ENCODE measurements at regions not wholly inside any gene's neighbourhood (a gene's known extent, or its start where the extent isn't known, plus 50 kb on each side); places are given as distances from the start of the nearest gene placed in this dataset.

DNA sequence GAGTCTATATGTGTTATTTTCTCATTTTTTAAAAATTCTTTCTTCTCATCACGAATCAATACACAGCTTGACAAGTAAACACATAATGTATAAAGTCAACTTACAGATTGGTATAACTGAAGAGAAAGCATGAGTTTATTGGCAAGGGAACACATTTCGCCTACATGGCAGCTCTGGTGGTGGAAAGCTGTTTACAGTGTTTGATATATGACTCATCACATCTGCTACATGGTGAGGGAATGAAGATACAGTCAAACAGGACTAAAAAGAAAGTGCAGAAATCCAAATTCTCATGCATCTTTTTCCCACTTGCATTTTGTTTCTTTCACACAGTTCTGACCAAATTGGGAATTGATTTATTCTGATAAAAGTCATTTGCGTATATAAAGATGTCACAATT is 122.2 kb upstream of the ADGRL4 start:
- H3K27me3 Mint-ChIP-seq (ENCODE audit: insufficient read depth): no peaks in the 10 kb centered on the region
- Histone ChIP-seq H3K4me3 (ENCODE audit: low read length) (no peak overlapping the region), H3K27me3 (ENCODE audit: control insufficient read depth, insufficient read depth, low read length, poor library complexity, severe bottlenecking) (no peaks in the 10 kb centered on the region), H3K27ac (ENCODE audit: low read depth, low read length) (no peak overlapping the region), H3K9me3 (ENCODE audit: control insufficient read depth, low read length) (no peaks in the 10 kb centered on the region), H3K9ac (ENCODE audit: extremely low read depth, low read length, poor library complexity, severe bottlenecking) (no peak overlapping the region), H3K36me3 (ENCODE audit: control insufficient read depth, insufficient read depth, low read length) (no peaks in the 10 kb centered on the region), H3K4me1 (ENCODE audit: control insufficient read depth, insufficient read depth, low read length) (no peaks in the 10 kb centered on the region)
- TF ChIP-seq CTCF (conservative IDR thresholded peaks at IDR 0.05): no peak
- H3K36me3 Mint-ChIP-seq (ENCODE audit: low read depth): no peaks in the 10 kb centered on the region
- H3K4me3 Mint-ChIP-seq: no peak overlapping the region
- no peaks in the 10 kb centered on the region for H3K4me1 Mint-ChIP-seq
- 92 to 100% methylated on average over 1 of the region's 3 CpGs for WGBS, 2 experiments (ENCODE audit: insufficient coverage in 1 of 2, insufficient read length in 1 of 2)
- DNase-seq: no peak
- H3K27ac Mint-ChIP-seq: no peak overlapping the region
- no peaks in the 10 kb centered on the region for H3K9me3 Mint-ChIP-seq

- Mint-ChIP-seq H3K36me3 (ENCODE audit: low read depth) (no peaks in the 10 kb centered on the region), H3K4me3 (no peak overlapping the region), H3K4me1 (no peaks in the 10 kb centered on the region), H3K9me3 (no peaks in the 10 kb centered on the region), H3K27me3 (ENCODE audit: insufficient read depth) (no peaks in the 10 kb centered on the region), H3K27ac (no peak overlapping the region)
- TF ChIP-seq CTCF (conservative IDR thresholded peaks at IDR 0.05): no peak
- H3K9ac ChIP-seq (ENCODE audit: extremely low read depth, low read length, poor library complexity, severe bottlenecking): no peak overlapping the region
- no peaks in the 10 kb centered on the region for H3K36me3 ChIP-seq (ENCODE audit: control insufficient read depth, insufficient read depth, low read length)
- H3K27me3 ChIP-seq (ENCODE audit: control insufficient read depth, insufficient read depth, low read length, poor library complexity, severe bottlenecking): no peaks in the 10 kb centered on the region
- no peaks in the 10 kb centered on the region for H3K4me1 ChIP-seq (ENCODE audit: control insufficient read depth, insufficient read depth, low read length)
- no peak overlapping the region for H3K4me3 ChIP-seq (ENCODE audit: low read length)
- H3K9me3 ChIP-seq (ENCODE audit: control insufficient read depth, low read length): no peaks in the 10 kb centered on the region
- DNase-seq: no peak
- H3K27ac ChIP-seq (ENCODE audit: low read depth, low read length): no peak overlapping the region
- WGBS, 2 experiments (ENCODE audit: insufficient coverage in 1 of 2, insufficient read length in 1 of 2): 85 to 93% methylated on average over 5 of the region's 5 CpGs
Observed at GRCh38 chr1:79124756-79125155, 118.2 kb upstream of the ADGRL4 start.

DNA sequence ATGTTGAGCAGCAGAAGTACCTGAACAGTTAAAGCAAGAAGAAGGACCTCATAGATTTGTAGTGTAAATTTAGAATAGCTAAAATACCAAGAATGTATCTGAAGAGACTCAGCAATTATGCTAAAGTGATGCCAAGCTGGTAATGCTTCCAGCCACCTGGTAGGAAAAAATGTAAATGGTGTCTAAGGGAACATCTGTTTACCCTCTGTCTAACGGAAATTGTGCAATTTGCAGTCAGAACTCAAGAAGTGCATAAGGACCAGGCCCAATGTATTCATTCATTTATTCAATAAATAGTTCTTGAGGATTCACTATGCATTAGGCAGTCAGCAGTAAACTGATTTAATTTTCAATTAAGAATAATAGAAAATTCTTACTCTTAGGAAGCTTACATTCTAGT is 116.0 kb upstream of the ADGRL4 start:
- Mint-ChIP-seq H3K36me3 (ENCODE audit: low read depth) (no peaks in the 10 kb centered on the region), H3K4me3 (no peak overlapping the region), H3K9me3 (no peaks in the 10 kb centered on the region), H3K27me3 (ENCODE audit: insufficient read depth) (no peaks in the 10 kb centered on the region), H3K27ac (no peak overlapping the region), H3K4me1 (no peaks in the 10 kb centered on the region)
- Histone ChIP-seq H3K4me1 (ENCODE audit: control insufficient read depth, insufficient read depth, low read length) (no peaks in the 10 kb centered on the region), H3K9me3 (ENCODE audit: control insufficient read depth, low read length) (no peaks in the 10 kb centered on the region), H3K27ac (ENCODE audit: low read depth, low read length) (no peak overlapping the region), H3K36me3 (ENCODE audit: control insufficient read depth, insufficient read depth, low read length) (no peaks in the 10 kb centered on the region), H3K9ac (ENCODE audit: extremely low read depth, low read length, poor library complexity, severe bottlenecking) (no peak overlapping the region), H3K27me3 (ENCODE audit: control insufficient read depth, insufficient read depth, low read length, poor library complexity, severe bottlenecking) (no peaks in the 10 kb centered on the region), H3K4me3 (ENCODE audit: low read length) (no peak overlapping the region)
- 75 to 100% methylated on average over 1 of the region's 1 CpG for WGBS, 2 experiments (ENCODE audit: insufficient coverage in 1 of 2, insufficient read length in 1 of 2)
- TF ChIP-seq CTCF (conservative IDR thresholded peaks at IDR 0.05): no peak
- DNase-seq: no peak

Measured in endodermal cell (in vitro differentiated cells).